GM18511 (cell line): ENCODE measurements at regions not wholly inside any gene's neighbourhood (a gene's known extent, or its start where the extent isn't known, plus 50 kb on each side); places are given as distances from the start of the nearest gene placed in this dataset.
"Not testable (repeated sequence)": the region's sequence is repeated elsewhere in the genome, so short reads cannot be mapped to it uniquely, and the experiment has no call there.

ENCODE experiments used
- ATAC-seq: cut with Tn5 transposase; IDR thresholded peaks from one replicate; pipeline ENCODE4 v1.9.1; 2021; ENCODE audit warnings: mild to moderate bottlenecking, moderate library complexity; ENCODE audit not compliant: unreplicated experiment

GRCh38 chr7:81154565-81154964, 235.7 kb upstream of the SEMA3C start:
- ATAC-seq = no peak

- not testable (repeated sequence) for ATAC-seq
Measured at GRCh38 chr7:81152925-81153324, 234.1 kb upstream of the SEMA3C start.

GRCh38 chr7:81150951-81151361, 232.1 kb upstream of the SEMA3C start:
- ATAC-seq = no peak

GRCh38 chr7:81143856-81144255, 225.0 kb upstream of the SEMA3C start:
- no peak for ATAC-seq

- not testable (repeated sequence) for ATAC-seq
Measured at GRCh38 chr7:81141257-81142205, 222.7 kb upstream of the SEMA3C start.

- ATAC-seq = no peak
Measured at GRCh38 chr7:81140775-81141174, 221.9 kb upstream of the SEMA3C start.

- no peak for ATAC-seq
Measured at GRCh38 chr7:81140252-81140651, 221.4 kb upstream of the SEMA3C start.

GRCh38 chr7:81138870-81139269, 220.0 kb upstream of the SEMA3C start:
- no peak for ATAC-seq

- ATAC-seq = no peak
Measured at GRCh38 chr7:81135324-81135723, 216.5 kb upstream of the SEMA3C start.

- no peak for ATAC-seq
Measured at GRCh38 chr7:81128011-81128410, 209.2 kb upstream of the SEMA3C start.

GRCh38 chr7:81120803-81121202, 202.0 kb upstream of the SEMA3C start:
- ATAC-seq = no peak

GRCh38 chr7:81120111-81120510, 201.3 kb upstream of the SEMA3C start:
- ATAC-seq = no peak

GRCh38 chr7:81114633-81115032, 195.8 kb upstream of the SEMA3C start:
- ATAC-seq = no peak

- ATAC-seq = no peak
Measured at GRCh38 chr7:81112731-81113130, 193.9 kb upstream of the SEMA3C start.

GRCh38 chr7:81111781-81112540, 193.1 kb upstream of the SEMA3C start:
- no peak for ATAC-seq

GRCh38 chr7:81111358-81111757, 192.5 kb upstream of the SEMA3C start:
- no peak for ATAC-seq

GRCh38 chr7:81110673-81111072, 191.8 kb upstream of the SEMA3C start:
- ATAC-seq = no peak

GRCh38 chr7:81098213-81098612, 179.4 kb upstream of the SEMA3C start:
- ATAC-seq = no peak

GRCh38 chr7:81094952-81095351, 176.1 kb upstream of the SEMA3C start:
- no peak for ATAC-seq

GRCh38 chr7:81081616-81082015, 162.8 kb upstream of the SEMA3C start:
- no peak for ATAC-seq

GRCh38 chr7:81080553-81080952, 161.7 kb upstream of the SEMA3C start:
- ATAC-seq = no peak

- ATAC-seq = no peak
Measured at GRCh38 chr7:81079746-81080145, 160.9 kb upstream of the SEMA3C start.
